LHCN-M2 (cell line): ENCODE measurements at regions not wholly inside any gene's neighbourhood (a gene's known extent, or its start where the extent isn't known, plus 50 kb on each side); places are given as distances from the start of the nearest gene placed in this dataset.
A peak's percentile ranks its signal among the peaks of the same experiment; 100 is the strongest.
"Not testable (repeated sequence)": the region's sequence is repeated elsewhere in the genome, so short reads cannot be mapped to it uniquely, and the experiment has no call there.

Source experiments
- DNase-seq: peaks from one replicate; pipeline ENCODE4 v3.0.0-alpha.2; 2012; ENCODE audit warnings: low read depth

DNA sequence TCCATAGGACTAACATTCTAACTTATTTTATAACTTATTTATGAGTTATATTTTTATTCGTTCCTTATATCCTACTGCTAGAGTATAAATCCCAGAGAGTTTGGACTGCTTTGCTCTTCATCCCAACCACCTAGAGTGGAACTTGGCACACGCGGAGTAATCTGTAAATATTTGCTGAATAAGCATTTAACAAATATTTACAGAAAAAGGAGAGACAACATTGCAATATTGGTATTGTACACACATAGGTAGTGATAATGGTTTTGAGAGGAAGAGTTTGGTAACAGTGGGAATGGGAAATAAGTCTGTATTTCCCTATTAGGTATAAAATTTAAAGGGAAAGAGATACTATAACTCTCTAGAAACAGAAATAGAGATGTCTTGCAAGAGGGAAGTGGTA is 634.8 kb upstream of the CITED2 start:
- DNase-seq, result no peak

DNA sequence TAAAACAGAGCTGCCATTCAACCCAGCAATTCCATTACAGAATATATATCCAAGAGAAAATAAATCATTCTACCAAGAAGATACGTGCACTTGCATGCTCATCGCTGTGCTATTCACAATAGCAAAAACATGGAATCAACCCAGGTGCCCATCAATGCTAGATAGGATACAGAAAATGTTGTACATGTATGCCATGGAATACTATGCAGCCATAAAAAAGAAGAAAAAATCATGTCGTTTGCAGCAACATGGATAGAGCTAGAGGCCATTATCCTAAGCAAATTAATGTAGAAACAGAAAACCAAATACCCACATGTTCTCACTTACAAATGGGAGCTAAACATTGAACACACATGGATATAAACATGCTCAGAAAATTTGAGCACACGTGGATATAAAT is 633.1 kb upstream of the CITED2 start:
- DNase-seq, result no peak

DNA sequence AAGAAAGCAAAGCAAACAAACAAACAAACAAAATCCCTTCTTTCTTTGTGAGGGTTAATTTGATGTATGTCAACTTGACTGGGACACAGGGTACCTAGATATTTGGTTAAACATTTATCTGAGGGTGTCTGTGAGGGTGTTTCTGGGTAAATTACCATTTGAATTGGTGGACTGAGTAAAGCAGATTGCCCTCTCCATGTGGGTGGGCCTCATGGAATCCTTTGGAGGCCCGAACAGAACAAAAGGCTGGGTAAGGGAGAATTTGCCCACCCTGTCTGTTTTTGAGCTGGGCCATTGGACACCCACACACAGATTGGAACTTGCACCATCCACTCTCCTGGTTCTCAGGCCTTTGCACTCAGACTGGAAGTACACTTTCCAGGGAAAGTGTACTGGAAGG is 628.8 kb upstream of the CITED2 start:
- DNase-seq, result no peak

DNA sequence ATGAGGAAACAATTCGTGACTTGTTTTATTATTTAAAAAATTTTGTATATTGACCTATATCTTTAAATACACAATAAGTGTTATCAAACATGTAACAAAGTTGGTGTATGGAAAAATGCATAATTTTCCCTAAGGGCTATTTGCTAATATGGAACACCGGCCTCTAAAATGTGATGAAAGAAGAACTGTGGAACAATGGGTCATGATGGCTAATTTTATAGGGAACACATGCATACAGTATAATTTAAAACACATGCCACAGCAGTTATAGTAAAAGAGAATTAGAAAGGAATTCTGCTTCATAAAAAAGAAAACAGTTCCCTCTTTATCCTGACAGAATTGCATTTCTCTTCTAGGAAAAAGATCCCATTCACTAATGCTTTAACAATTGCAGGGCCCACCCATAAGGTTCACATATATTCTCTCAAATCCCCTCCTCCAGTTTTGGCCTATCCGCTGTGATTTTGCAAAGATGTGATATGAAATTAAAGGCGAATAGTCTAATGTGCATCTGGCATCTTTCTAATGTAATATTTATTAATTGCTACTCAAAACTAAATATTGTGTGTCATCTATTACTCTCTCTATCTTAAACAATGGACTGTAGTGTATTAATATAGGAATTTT is 628.1 kb upstream of the CITED2 start:
- DNase-seq, result no peak

DNA sequence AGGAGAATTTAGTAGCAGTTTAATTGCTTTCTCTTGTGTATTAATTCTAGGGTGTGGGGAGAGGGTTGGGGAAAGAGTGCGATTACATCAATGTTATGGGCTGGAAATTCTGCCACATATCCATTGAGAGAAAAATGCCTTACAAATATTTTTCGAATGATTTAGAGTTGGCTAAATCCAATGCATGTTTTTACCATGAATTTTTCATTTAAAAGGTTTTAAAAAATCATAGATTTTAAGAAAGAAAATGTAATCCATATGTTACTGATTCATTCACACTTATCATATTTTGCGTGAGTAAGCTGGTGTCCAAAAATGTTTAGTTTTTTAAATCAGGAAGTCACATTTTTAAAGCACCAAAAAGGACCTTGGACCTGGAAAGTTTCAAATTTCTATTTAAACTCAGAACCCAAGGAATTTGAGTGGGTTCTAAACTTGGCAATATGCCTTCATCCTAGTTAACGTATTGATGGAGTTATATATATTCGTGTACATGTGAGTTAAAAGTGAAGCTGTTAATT is 627.4 kb upstream of the CITED2 start:
- DNase-seq, result no peak

DNA sequence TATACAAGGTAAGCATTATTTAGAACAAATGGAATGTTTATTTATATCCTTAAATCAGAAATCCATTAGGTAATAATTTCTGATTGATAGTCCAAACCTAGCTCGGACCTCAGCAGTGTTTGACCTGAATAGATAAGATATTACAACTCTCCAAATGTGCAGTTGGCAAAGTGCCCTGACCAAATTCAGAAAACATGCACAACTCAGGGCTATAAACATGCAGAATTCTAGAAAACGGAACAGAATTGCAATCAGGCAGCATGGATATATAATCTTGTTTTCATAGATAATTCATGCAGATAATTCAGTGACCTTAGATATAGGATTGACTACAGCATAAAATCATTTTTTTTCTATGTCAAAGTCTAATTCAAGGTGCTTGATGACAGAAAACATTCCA is 626.6 kb upstream of the CITED2 start:
- DNase-seq, result no peak

DNA sequence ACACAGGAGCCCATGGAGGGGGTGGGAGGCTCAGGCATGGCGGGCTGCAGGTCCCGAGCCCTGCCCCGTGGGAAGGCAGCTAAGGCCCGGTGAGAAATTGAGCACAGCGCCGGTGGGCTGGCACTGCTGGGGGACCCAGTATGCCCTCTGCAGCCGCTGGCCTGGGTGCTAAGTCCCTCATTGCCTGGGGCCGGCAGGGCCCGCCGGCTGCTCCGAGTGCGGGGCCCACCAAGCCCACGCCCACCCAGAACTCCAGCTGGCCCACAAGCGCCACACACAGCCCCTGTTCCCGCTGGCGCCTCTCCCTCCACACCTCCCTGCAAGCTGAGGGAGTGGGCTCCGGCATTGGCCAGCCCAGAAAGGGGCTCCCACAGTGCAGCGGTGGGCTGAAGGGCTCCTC is 625.2 kb upstream of the CITED2 start:
- DNase-seq, result not testable (repeated sequence)

DNA sequence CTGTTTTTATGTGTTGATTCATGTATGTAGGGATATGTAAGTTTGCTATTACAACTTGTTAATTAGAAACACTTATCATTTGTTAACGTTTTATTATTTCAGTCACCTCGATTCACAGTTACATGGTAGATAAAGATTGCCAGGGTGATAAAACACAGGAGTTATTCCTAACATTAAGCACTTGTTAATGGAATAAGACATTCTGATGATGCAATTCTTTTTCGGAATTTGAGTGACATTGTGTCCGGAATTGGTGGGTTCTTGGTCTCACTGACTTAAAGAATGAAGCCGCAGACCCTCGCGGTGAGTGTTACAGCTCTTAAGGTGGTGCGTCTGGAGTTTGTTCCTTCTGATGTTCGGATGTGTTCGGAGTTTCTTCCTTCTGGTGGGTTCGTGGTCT is 624.0 kb upstream of the CITED2 start:
- not testable (repeated sequence) for DNase-seq

DNA sequence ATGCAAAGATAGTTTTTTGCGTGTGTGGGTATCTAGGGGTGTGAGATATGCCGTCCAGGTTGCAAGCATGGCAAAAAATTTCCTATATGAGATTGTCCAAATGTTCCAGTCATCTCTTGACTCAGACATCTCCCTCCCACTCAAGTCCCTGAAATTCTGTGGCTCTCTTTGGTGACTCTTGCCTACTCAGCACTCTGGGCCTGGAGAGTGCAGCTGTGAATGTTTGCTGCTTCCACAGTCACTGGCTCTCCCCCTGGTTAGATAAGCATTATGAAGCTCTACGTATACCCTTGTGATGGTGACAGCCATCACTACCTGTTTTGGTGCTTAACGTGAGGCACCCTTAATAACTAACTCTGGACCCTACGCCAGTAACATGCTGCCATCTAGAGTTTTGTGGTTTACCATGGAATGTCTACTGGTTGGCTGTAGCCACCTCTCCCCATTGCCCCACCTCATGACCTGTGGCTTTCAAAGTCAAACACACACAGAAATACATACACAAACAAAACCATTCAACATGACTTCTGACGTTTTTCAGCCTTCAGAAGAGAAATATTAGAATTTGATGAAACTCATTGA is 621.9 kb upstream of the CITED2 start:
- DNase-seq, result peak; percentile 70

DNA sequence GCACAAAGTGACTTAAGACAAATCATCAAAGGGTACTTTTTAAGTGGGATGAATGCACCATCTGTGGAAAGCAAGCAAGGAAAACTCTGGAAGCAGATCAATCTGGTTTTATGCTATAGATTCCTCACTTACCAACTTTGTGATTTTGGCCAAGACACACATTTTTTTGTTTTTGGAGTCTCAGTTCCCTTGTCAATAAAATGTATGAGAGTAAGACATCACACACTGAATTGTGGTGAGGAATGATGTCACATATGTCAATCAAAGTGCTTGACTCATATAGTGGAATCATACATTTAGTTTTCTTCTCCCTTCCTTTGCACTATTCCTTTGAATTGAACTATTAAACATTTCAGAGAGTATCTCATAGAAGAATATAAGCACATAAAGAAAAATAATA is 620.5 kb upstream of the CITED2 start:
- DNase-seq, result no peak

DNA sequence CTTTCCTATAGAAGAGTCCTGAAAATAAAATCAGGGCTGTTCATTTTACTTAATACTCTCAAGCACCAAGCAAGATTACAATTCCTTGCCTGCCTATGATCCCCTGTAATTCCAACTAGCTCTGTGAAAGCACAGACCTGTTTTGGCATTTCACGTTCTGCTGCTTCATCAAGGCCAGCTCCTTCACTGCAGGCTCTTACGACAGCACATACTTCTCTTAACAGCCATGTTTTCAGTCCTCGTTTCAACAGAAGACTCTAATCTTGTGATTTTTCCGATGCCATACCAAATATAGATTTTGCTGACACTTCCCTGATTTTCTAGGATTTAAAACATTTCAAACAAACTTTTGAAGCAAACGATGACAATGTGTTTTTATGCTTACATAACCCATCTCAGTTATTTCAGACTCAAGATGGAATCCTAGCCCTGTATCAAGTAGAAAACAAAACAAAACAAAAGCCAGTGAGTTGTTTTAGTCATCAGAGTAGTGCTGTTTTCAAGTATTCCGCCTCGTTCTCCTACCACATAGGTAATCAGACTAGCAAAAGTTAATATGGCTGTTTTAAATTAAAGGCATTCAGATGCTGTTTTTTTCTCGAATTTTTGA is 616.5 kb upstream of the CITED2 start:
- peak; percentile 45 for DNase-seq

DNA sequence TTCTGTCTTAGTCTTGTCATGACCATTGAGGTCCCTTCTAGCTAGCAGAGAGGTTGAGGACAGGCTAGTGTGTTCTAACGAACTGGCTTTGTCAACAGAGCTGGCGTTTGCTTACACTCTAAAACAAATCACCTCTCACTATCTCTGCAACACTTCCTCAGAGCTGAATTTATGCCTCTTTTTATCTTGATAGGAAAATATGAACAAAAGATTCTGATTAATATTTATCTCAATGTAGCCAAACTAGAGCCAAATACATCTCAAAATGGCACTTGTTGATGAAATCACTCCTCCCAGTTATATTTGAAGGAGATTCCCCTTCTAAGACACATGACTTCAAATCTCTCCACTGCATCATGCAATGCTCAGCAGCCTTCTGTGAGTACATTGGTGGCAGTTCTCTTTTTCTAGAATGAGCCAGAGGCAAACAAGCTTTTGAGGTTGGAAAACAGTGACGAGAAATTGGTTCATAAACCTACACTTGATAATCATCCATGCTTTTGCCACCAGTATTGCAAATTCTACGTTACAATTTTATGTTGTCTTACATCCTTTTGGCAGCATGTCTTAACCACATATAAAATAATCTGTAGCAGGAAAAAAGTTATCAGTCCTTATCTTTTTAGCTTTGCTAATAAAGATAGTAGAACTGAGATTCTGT is 615.7 kb upstream of the CITED2 start:
- DNase-seq, result no peak

DNA sequence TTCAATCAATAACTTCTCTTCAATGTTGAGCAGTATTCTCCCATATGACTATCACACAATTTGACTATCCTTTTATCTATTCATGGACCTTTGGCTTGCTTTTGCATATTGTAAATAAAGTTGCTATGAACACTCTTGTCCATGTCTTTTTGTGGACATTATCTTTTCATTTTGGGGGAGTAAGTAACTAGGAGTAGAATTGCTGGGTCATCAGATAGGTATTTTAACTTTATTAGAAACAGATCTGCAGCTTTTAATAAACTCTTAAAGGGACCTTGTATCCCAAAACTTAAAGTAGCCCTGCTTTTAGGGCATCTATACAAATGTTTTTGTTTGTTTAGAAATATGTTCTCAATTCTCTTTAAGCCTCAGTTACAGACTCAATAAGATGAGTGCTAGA is 614.2 kb upstream of the CITED2 start:
- DNase-seq, result no peak

DNA sequence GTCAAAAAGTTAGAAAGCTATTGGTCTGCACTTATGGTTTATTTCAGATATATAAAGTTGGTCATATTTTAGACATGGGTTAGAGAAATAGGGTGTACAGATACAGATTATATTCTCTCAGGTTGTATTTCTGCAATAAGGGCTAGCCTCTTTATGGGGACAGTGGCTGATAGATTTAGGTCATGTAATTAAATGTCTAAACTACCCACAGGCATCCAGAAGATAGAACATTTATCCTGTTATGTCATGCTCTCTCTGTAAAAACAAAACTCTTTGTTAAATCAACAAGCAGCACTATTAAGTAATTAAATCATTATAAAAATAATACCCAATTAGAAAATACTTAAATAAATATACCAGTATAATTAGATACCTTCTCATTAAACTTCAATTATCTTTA is 612.6 kb upstream of the CITED2 start:
- DNase-seq, result no peak

DNA sequence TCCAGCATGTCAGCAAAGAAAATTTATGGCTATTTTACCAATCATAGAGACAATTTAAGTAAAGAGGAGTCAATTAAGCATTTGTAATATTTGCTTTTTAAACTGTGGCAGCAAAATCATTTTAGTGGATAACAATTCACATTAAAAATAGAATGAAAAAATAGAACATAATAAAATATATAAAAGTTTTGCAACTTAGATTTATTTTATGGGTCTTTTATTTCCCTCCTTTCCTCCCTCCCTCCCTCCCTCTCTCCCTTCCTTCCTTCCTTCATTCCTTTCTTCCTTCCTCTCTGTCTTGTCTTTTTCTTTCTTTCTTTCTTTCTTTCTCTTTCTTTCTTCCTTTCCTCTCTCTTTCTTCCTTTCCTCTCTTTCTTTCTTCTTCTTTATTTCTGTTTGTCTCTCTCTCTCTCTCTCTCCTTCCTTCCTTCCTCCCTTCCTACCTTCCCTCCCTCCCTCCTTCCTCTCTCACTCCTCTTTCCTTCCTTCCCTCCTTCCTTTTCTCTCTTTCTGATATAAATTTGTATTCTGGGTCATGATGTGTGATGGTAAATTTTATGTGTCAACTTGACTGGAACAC is 610.9 kb upstream of the CITED2 start:
- no peak for DNase-seq

DNA sequence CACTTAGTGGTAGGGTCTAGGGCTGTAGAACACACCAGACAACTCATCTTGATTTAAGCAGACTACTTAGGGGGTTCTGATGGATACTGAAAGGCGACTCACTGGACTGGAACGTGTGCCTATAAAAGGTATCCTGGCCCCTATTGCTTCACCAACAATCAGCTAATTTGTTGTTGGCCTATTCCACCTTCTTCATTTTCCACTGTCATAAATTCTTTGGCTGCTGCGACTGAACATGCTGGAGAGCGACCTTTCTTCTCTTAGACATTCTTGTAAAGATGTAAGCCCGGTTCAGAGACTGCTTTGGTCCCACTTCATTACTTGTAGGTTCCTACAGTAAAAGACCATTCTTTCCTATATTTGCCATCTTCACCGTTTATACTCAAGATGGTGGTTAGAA is 609.9 kb upstream of the CITED2 start:
- DNase-seq, result no peak

DNA sequence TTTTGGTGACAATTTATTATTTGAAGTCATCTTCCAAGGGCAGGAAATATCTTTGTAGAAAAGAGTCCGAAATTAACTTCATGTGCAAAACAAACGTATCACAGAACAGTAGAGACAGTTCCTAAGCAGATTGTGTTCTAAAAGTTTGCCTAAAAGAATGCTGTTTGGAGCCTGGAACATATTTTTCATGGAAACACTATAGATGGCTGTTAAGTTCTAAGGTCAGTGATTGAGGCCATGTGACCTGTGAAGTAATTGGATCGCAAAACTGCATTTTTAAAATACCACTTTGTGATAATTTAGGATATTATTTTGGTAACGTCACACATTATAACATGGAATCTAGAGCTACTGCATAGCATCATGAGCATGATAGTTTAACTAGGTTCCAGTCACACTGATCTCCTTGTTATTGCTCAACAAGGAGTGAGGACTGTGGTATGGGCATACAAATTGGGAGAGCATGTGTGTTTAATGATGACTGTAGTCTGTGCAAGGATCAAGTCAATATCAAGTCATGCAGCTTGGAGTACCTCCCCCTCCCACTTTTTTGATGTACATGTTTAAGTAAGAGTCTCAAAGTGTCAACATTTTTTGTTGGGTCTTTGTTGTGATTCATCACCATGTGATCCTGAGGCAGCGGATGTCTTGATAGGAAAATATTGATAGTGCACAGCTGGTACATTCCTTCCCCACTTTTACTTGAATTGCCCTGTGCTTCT is 609.3 kb upstream of the CITED2 start:
- peak; percentile 93 for DNase-seq

DNA sequence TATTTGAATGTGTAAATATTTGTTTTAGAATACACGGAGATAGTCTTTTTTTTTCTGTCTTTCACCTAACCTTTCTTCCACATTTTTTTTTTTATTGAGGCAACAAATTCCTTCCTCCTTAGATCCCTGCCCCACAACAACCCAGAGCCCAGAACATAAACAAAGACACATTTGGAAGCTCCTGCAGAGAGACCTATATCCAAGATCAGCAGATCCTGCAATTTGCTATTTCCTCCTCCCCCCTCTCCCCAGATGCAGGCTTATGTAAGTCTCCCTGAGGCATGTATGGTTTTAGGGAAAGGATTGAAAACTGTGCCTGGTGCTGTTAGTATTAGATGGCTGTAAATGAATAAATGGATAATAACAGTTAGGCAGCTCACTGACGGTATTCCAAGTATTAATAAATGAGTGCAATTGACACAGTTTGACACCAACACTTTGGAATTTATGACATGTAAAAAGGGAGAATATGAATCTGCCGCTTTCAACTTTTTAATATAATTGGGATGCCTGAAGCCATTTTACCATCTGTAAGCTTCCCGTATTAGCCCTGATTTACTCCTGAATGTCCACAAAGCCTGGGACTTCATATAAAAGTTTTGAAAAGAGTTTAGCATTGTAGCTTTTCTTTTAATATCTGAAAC is 608.3 kb upstream of the CITED2 start:
- peak; percentile 77 for DNase-seq

DNA sequence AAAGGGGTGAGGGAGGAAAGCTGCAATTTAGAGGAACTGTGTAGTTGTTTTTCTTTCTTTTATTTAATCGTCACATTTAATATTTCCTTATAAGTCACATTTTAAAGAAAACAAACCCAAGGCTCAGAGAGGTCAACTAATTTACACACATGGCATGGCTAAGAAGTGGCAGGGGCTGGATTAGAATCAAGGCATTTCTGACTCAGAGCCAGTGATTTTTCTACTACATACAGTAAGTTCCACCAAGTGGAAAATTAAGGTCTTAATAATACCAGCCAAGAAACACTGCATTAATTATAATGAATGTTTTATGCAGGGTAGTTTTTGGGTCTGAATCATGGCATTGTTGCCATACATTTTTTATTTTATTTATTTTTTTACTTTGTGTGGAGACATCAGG is 607.7 kb upstream of the CITED2 start:
- DNase-seq, result peak; percentile 59

DNA sequence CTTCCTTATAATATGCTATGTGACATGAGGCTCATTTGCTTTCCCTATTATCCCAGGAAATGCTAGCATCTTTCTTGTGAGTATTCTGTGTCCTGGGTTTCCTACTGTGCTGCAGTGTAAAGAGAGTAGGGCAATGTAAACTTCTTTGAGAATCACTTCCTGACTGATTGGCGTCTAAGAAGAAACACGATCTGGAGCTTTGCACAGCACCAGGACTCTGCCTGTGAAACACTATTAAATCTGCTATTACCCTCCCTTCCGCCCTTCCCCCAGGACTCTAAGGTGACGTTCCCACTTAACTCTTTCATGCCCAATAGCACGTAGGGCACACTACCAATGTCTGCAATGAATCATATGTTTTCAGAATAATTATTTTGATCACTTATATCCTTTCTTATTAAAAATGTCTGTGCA is 607.3 kb upstream of the CITED2 start:
- DNase-seq, result peak; percentile 90

DNA sequence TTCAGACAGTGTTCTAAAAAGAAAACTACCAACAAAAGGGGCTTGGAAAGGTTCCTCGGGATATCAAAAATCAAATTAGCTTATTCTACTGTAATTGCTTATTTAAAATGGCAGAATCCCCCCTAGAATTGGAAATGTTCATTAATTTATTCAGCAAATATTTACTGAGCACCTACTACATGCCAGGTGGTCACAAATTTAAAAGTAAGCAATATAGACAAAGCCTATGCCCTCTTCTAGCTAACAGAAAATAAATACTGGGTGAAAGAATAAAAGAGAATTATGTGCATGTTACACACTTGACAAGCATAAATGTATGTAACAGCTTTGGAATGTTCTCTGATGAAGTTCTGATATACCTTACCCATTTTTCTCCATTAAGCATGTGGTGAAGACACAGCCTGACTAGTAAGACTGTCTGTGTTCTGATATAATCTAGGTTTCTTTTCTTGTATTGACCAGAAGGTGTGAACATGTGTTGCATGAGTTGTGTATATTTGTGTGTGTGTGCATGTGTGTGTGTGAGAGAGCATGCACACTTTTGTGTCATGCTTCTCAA is 606.7 kb upstream of the CITED2 start:
- DNase-seq, result peak; percentile 31
